Panc1 (cell line): ENCODE measurements at regions not wholly inside any gene's neighbourhood (a gene's known extent, or its start where the extent isn't known, plus 50 kb on each side); places are given as distances from the start of the nearest gene placed in this dataset.

ENCODE experiments used
- CTCF ChIP-seq: fragments of 450-650 bp; IDR thresholded peaks from 2 replicates; pipeline ENCODE4 v1.5.1; 2017; ENCODE audit warnings: mild to moderate bottlenecking
- POLR2AphosphoS5 ChIP-seq: IDR thresholded peaks from 2 replicates; pipeline ENCODE4 v1.6.1; 2012; ENCODE audit warnings: mild to moderate bottlenecking, low read depth, low read length, moderate library complexity

- no peak for TF ChIP-seq CTCF
- no peak for TF ChIP-seq POLR2AphosphoS5
Measured at GRCh38 chr2:162972383-162972782, 133.8 kb upstream of the KCNH7 start.
